Natural killer cell treated with Interleukin-12 subunit alpha and Interleukin-12 subunit beta and Interleukin-15 and Interleukin-18, amount 100 ng/mL, for 72 hours (primary cell): ENCODE measurements at regions not wholly inside any gene's neighbourhood (a gene's known extent, or its start where the extent isn't known, plus 50 kb on each side); places are given as distances from the start of the nearest gene placed in this dataset.

Experiments used
- ATAC-seq, 2 donors: fragments of 150-1000 bp; cut with Tn5 transposase in 1 of 2; sonication (Bioruptor Pico), chemical (Tn5 transposase) in 1 of 2; 2 replicates each; pipeline ENCODE4 v1.10.0; 2021
- DNase-seq: peaks from one replicate; pipeline ENCODE4 v3.0.0; 2022; ENCODE audit warnings: low spot score
- H3K27ac Mint-ChIP-seq, 2 donors: 1 replicate in 1 of 2; 2 replicates in 1 of 2; pipeline ENCODE4 v1.8.0; 2022; ENCODE audit warnings: mixed read lengths in 2 of 2, mild to moderate bottlenecking in 1 of 2, moderate library complexity in 1 of 2
- H3K27me3 Mint-ChIP-seq, 2 donors: 1 replicate in 1 of 2; 2 replicates in 1 of 2; pipeline ENCODE4 v1.8.0; 2022; ENCODE audit warnings: mixed read lengths in 2 of 2
- H3K36me3 Mint-ChIP-seq: one replicate; pipeline ENCODE4 v1.8.0; 2022; ENCODE audit warnings: mixed read lengths
- H3K4me1 Mint-ChIP-seq, 2 donors: 1 replicate in 1 of 2; 2 replicates in 1 of 2; pipeline ENCODE4 v1.8.0; 2022; ENCODE audit warnings: low read depth in 2 of 2, mixed read lengths in 2 of 2, mild to moderate bottlenecking in 1 of 2
- H3K4me3 Mint-ChIP-seq: one replicate; pipeline ENCODE4 v1.8.0; 2022; ENCODE audit warnings: mixed read lengths
- H3K9me3 Mint-ChIP-seq: 2 replicates; pipeline ENCODE4 v1.8.0; 2022; ENCODE audit warnings: mixed read lengths

GRCh38 chr13:39232401-39232980, 194.2 kb downstream of the NHLRC3 start:
- ATAC-seq (no peak), DNase-seq (no peak)
- Mint-ChIP-seq H3K27ac (no peak overlapping the region), H3K27me3 (no peaks in the 10 kb centered on the region), H3K36me3 (no peaks in the 10 kb centered on the region), H3K4me3 (no peak overlapping the region), H3K4me1 (no peaks in the 10 kb centered on the region), H3K9me3 (peaks cover 10% of the 10 kb centered on the region)

GRCh38 chr13:39232999-39233398, 194.7 kb downstream of the NHLRC3 start:
- ATAC-seq, result no peak

GRCh38 chr13:39233519-39233918, 195.3 kb downstream of the NHLRC3 start:
- no peak overlapping the region for H3K27ac Mint-ChIP-seq
- H3K4me1 Mint-ChIP-seq, result no peaks in the 10 kb centered on the region
- no peak overlapping the region for H3K4me3 Mint-ChIP-seq
- ATAC-seq, result no peak
- DNase-seq, result no peak
- no peaks in the 10 kb centered on the region for H3K36me3 Mint-ChIP-seq
- no peaks in the 10 kb centered on the region for H3K27me3 Mint-ChIP-seq
- H3K9me3 Mint-ChIP-seq, result peaks cover 16% of the 10 kb centered on the region

More at GRCh38 chr13:39232999-39233398, 194.7 kb downstream of the NHLRC3 start:
- no peak overlapping the region for H3K4me3 Mint-ChIP-seq
- H3K27me3 Mint-ChIP-seq, result no peaks in the 10 kb centered on the region
- H3K36me3 Mint-ChIP-seq, result no peaks in the 10 kb centered on the region
- no peak for DNase-seq
- H3K9me3 Mint-ChIP-seq, result peaks cover 12% of the 10 kb centered on the region
- H3K27ac Mint-ChIP-seq, result no peak overlapping the region
- H3K4me1 Mint-ChIP-seq, result no peaks in the 10 kb centered on the region

GRCh38 chr13:39244561-39245230, 206.4 kb downstream of the NHLRC3 start:
- H3K36me3 Mint-ChIP-seq, result no peaks in the 10 kb centered on the region

GRCh38 chr13:39245688-39246087, 207.4 kb downstream of the NHLRC3 start:
- H3K9me3 Mint-ChIP-seq, result peaks cover 2% of the 10 kb centered on the region
- H3K27ac Mint-ChIP-seq, result no peak overlapping the region
- no peak overlapping the region for H3K4me3 Mint-ChIP-seq
- H3K36me3 Mint-ChIP-seq, result no peaks in the 10 kb centered on the region
- ATAC-seq (no peak), DNase-seq (no peak)
- no peaks in the 10 kb centered on the region for H3K4me1 Mint-ChIP-seq
- peaks cover 0 to 6% of the 10 kb centered on the region in 2 donors for H3K27me3 Mint-ChIP-seq

More at GRCh38 chr13:39244561-39245230, 206.4 kb downstream of the NHLRC3 start:
- peaks cover 0 to 6% of the 10 kb centered on the region in 2 donors for H3K27me3 Mint-ChIP-seq
- H3K27ac Mint-ChIP-seq, result no peak overlapping the region
- no peak for ATAC-seq
- H3K4me3 Mint-ChIP-seq, result no peak overlapping the region
- H3K4me1 Mint-ChIP-seq, result no peaks in the 10 kb centered on the region
- no peak for DNase-seq
- H3K9me3 Mint-ChIP-seq, result peaks cover 2% of the 10 kb centered on the region

GRCh38 chr13:39249982-39250381, 211.7 kb downstream of the NHLRC3 start:
- Mint-ChIP-seq H3K27ac (no peak overlapping the region), H3K4me1 (no peaks in the 10 kb centered on the region), H3K27me3 (no peaks in the 10 kb centered on the region), H3K4me3 (no peak overlapping the region), H3K36me3 (no peaks in the 10 kb centered on the region), H3K9me3 (no peaks in the 10 kb centered on the region)
- DNase-seq (no peak), ATAC-seq (no peak)

GRCh38 chr13:39250440-39250839, 212.2 kb downstream of the NHLRC3 start:
- Mint-ChIP-seq H3K9me3 (no peaks in the 10 kb centered on the region), H3K27ac (no peak overlapping the region), H3K27me3 (no peaks in the 10 kb centered on the region), H3K4me1 (no peaks in the 10 kb centered on the region), H3K36me3 (no peaks in the 10 kb centered on the region), H3K4me3 (no peak overlapping the region)
- ATAC-seq (no peak), DNase-seq (no peak)

- Mint-ChIP-seq H3K27me3 (no peaks in the 10 kb centered on the region), H3K9me3 (no peaks in the 10 kb centered on the region), H3K27ac (no peak overlapping the region), H3K4me3 (no peak overlapping the region), H3K4me1 (no peaks in the 10 kb centered on the region), H3K36me3 (no peaks in the 10 kb centered on the region)
- DNase-seq, result no peak
- ATAC-seq, result no peak
Measured at GRCh38 chr13:39251340-39251739, 213.1 kb downstream of the NHLRC3 start.

GRCh38 chr13:39253774-39254173, 215.5 kb downstream of the NHLRC3 start:
- H3K27me3 Mint-ChIP-seq, result no peaks in the 10 kb centered on the region
- DNase-seq, result no peak
- H3K4me1 Mint-ChIP-seq, result no peaks in the 10 kb centered on the region
- no peak overlapping the region for H3K4me3 Mint-ChIP-seq
- no peaks in the 10 kb centered on the region for H3K36me3 Mint-ChIP-seq
- no peaks in the 10 kb centered on the region for H3K9me3 Mint-ChIP-seq
- H3K27ac Mint-ChIP-seq, result no peak overlapping the region
- no peak for ATAC-seq

- no peaks in the 10 kb centered on the region for H3K27me3 Mint-ChIP-seq
Measured at GRCh38 chr13:39254601-39255000, 216.3 kb downstream of the NHLRC3 start.

GRCh38 chr13:39257642-39258041, 219.4 kb downstream of the NHLRC3 start:
- H3K27me3 Mint-ChIP-seq, result no peaks in the 10 kb centered on the region
- H3K4me3 Mint-ChIP-seq, result no peak overlapping the region
- H3K4me1 Mint-ChIP-seq, result no peaks in the 10 kb centered on the region

More at GRCh38 chr13:39254601-39255000, 216.3 kb downstream of the NHLRC3 start:
- H3K27ac Mint-ChIP-seq, result no peak overlapping the region
- no peak for DNase-seq
- no peaks in the 10 kb centered on the region for H3K9me3 Mint-ChIP-seq
- no peak overlapping the region for H3K4me3 Mint-ChIP-seq
- no peaks in the 10 kb centered on the region for H3K36me3 Mint-ChIP-seq
- ATAC-seq, result no peak
- H3K4me1 Mint-ChIP-seq, result no peaks in the 10 kb centered on the region

GRCh38 chr13:39259371-39260140, 221.3 kb downstream of the NHLRC3 start:
- Mint-ChIP-seq H3K4me3 (no peak overlapping the region), H3K36me3 (no peaks in the 10 kb centered on the region), H3K27me3 (no peaks in the 10 kb centered on the region), H3K27ac (no peak overlapping the region), H3K4me1 (no peaks in the 10 kb centered on the region), H3K9me3 (no peaks in the 10 kb centered on the region)
- DNase-seq (no peak), ATAC-seq (no peak)

More at GRCh38 chr13:39257642-39258041, 219.4 kb downstream of the NHLRC3 start:
- Mint-ChIP-seq H3K9me3 (no peaks in the 10 kb centered on the region), H3K27ac (no peak overlapping the region), H3K36me3 (no peaks in the 10 kb centered on the region)
- DNase-seq, result no peak
- no peak for ATAC-seq

- Mint-ChIP-seq H3K9me3 (peaks cover 5% of the 10 kb centered on the region), H3K4me1 (no peaks in the 10 kb centered on the region), H3K4me3 (no peak overlapping the region), H3K27ac (no peak overlapping the region), H3K36me3 (no peaks in the 10 kb centered on the region), H3K27me3 (no peaks in the 10 kb centered on the region)
- DNase-seq (no peak), ATAC-seq (peak in 1 of 2 donors; percentile 58)
Measured at GRCh38 chr13:39263033-39263432, 224.8 kb downstream of the NHLRC3 start.

GRCh38 chr13:39263531-39263930, 225.3 kb downstream of the NHLRC3 start:
- H3K4me3 Mint-ChIP-seq, result no peak overlapping the region
- no peak for ATAC-seq
- no peaks in the 10 kb centered on the region for H3K4me1 Mint-ChIP-seq
- H3K27ac Mint-ChIP-seq, result no peak overlapping the region
- DNase-seq, result no peak
- no peaks in the 10 kb centered on the region for H3K36me3 Mint-ChIP-seq
- H3K27me3 Mint-ChIP-seq, result peaks cover 0 to 4% of the 10 kb centered on the region in 2 donors
- H3K9me3 Mint-ChIP-seq, result peaks cover 7% of the 10 kb centered on the region
